Tibial artery (tissue), 4 donors: ENCODE measurements at regions not wholly inside any gene's neighbourhood (a gene's known extent, or its start where the extent isn't known, plus 50 kb on each side); places are given as distances from the start of the nearest gene placed in this dataset.

Experiments used
- DNase-seq, 2 donors: peaks; one replicate each; pipeline ENCODE4 v3.0.0-alpha.2; 2019
- H3K27ac ChIP-seq, 2 donors: fragments of 200-600 bp; sonication (generic) in 1 of 2; 1 replicate in 1 of 2; 2 replicates in 1 of 2; pipeline ENCODE4 v1.5.1; 2018 to 2019; ENCODE audit warnings: mild to moderate bottlenecking in 1 of 2
- H3K27me3 ChIP-seq, 2 donors: fragments of 200-600 bp; sonication (generic) in 1 of 2; one replicate each; pipeline versions ENCODE4 v1.5.1 to v1.6.0; 2016 to 2019
- H3K36me3 ChIP-seq, 3 donors: fragments of 200-600 bp; sonication (generic) in 2 of 3; one replicate each; pipeline ENCODE4 v1.5.1; 2016 to 2019; ENCODE audit warnings: mild to moderate bottlenecking in 2 of 3
- H3K4me1 ChIP-seq, 4 donors: fragments of 200-600 bp; sonication (generic) in 2 of 4; 1 replicate in 3 of 4; 2 replicates in 1 of 4; pipeline ENCODE4 v1.5.1; 2016 to 2019
- H3K4me3 ChIP-seq, 2 donors: fragments of 200-600 bp; sonication (generic) in 1 of 2; 1 replicate in 1 of 2; 2 replicates in 1 of 2; pipeline ENCODE4 v1.5.1; 2018 to 2019; ENCODE audit warnings: mild to moderate bottlenecking in 2 of 2
- H3K9me3 ChIP-seq, 3 donors: fragments of 200-600 bp; sonication (generic) in 1 of 3; one replicate each; pipeline ENCODE4 v1.5.1; 2016 to 2019
- CTCF ChIP-seq, 2 experiments: fragments of 200-600 bp in 1 of 2; fragments of 450-650 bp in 1 of 2; IDR thresholded peaks; one replicate each; pipeline ENCODE4 v1.5.1; 2017 to 2019; ENCODE audit warnings: antibody characterized with exemption in 2 of 2, mild to moderate bottlenecking in 1 of 2, moderate library complexity in 1 of 2
- intact Hi-C: fragments of 100-400 bp; cut with DNase I; formaldehyde crosslinking; loops from one replicate; pipeline ENCODE4 v1.15.0; 2023; ENCODE audit warnings: low total_unique reads

- Histone ChIP-seq H3K4me3 (no peak overlapping the region), H3K27ac (peak overlapping the region; percentile 37 to 60), H3K4me1 (peaks cover 0 to 63% (median 17%) of the 10 kb centered on the region in 4 donors), H3K27me3 (no peaks in the 10 kb centered on the region), H3K9me3 (no peaks in the 10 kb centered on the region), H3K36me3 (no peaks in the 10 kb centered on the region)
- peak in 1 of 2 donors; percentile 19 for DNase-seq
- intact Hi-C loops = no loop called here
- no peak for TF ChIP-seq CTCF (IDR thresholded peaks at IDR 0.05)
Measured at GRCh38 chr21:35208104-35208503, 159.0 kb upstream of the RUNX1 start.

- intact Hi-C loops = no loop called here
- H3K4me1 ChIP-seq = peaks cover 0 to 71% (median 20%) of the 10 kb centered on the region in 4 donors
- H3K36me3 ChIP-seq = no peaks in the 10 kb centered on the region
- H3K4me3 ChIP-seq = no peak overlapping the region
- TF ChIP-seq CTCF (IDR thresholded peaks at IDR 0.05) = no peak
- H3K27me3 ChIP-seq = no peaks in the 10 kb centered on the region
- H3K9me3 ChIP-seq = no peaks in the 10 kb centered on the region
- peak overlapping the region; percentile 58 to 60 for H3K27ac ChIP-seq
- no peak for DNase-seq
Measured at GRCh38 chr21:35207322-35207721, 158.2 kb upstream of the RUNX1 start.

GRCh38 chr21:35206141-35207125 is 157.3 kb upstream of the RUNX1 start:
- Histone ChIP-seq H3K4me3 (no peak overlapping the region), H3K27ac (peak overlapping the region; percentile 58 to 60), H3K4me1 (peaks cover 0 to 74% (median 20%) of the 10 kb centered on the region in 4 donors), H3K27me3 (no peaks in the 10 kb centered on the region), H3K9me3 (no peaks in the 10 kb centered on the region), H3K36me3 (no peaks in the 10 kb centered on the region)
- no peak for TF ChIP-seq CTCF (IDR thresholded peaks at IDR 0.05)
- no peak for DNase-seq
- intact Hi-C loops = no loop called here

- TF ChIP-seq CTCF (IDR thresholded peaks at IDR 0.05) = peak in 1 of 2 experiments; percentile 6
- DNase-seq = peak; percentile 55 to 81
- intact Hi-C loops = no loop called here
- H3K36me3 ChIP-seq = no peaks in the 10 kb centered on the region
- H3K27ac ChIP-seq = peak overlapping the region; percentile 58 to 60
- H3K4me3 ChIP-seq = peak overlapping the region; percentile 30 to 31
- no peaks in the 10 kb centered on the region for H3K27me3 ChIP-seq
- peaks cover 0 to 74% (median 20%) of the 10 kb centered on the region in 4 donors for H3K4me1 ChIP-seq
- H3K9me3 ChIP-seq = no peaks in the 10 kb centered on the region
Measured at GRCh38 chr21:35204850-35205541, 155.9 kb upstream of the RUNX1 start.

GRCh38 chr21:35204125-35204524 is 155.0 kb upstream of the RUNX1 start:
- DNase-seq = no peak
- no peak for TF ChIP-seq CTCF (IDR thresholded peaks at IDR 0.05)
- intact Hi-C loops = no loop called here
- no peaks in the 10 kb centered on the region for H3K9me3 ChIP-seq
- no peaks in the 10 kb centered on the region for H3K27me3 ChIP-seq
- H3K36me3 ChIP-seq = no peaks in the 10 kb centered on the region
- H3K4me3 ChIP-seq = no peak overlapping the region
- H3K27ac ChIP-seq = peak overlapping the region; percentile 60
- H3K4me1 ChIP-seq = peaks cover 0 to 68% (median 20%) of the 10 kb centered on the region in 4 donors
